Right ventricle myocardium inferior (tissue), 1 donor: ENCODE measurements at regions not wholly inside any gene's neighbourhood (a gene's known extent, or its start where the extent isn't known, plus 50 kb on each side); places are given as distances from the start of the nearest gene placed in this dataset.

Experiments
- ATAC-seq: fragments of 200-7000 bp; cut with Tn5 transposase; one replicate; pipeline ENCODE4 v1.9.1; 2020; ENCODE audit warnings: mild to moderate bottlenecking, moderate library complexity
- DNase-seq: peaks from one replicate; pipeline ENCODE4 v3.0.0; 2021; ENCODE audit errors: missing footprints
- intact Hi-C: fragments of 100-400 bp; cut with DNase I; formaldehyde crosslinking; loops from one replicate; pipeline ENCODE4 v1.11.0; 2022
- donor health status: DM: no; HTN: yes; CAD: no; lungs with severe emphysema.

GRCh38 chr19:5222178-5222577, 118.4 kb downstream of the PTPRS start:
- intact Hi-C loops = no loop called here
- no peak for ATAC-seq
- DNase-seq = no peak

- ATAC-seq (no peak), DNase-seq (no peak)
- intact Hi-C loops = no loop called here
Measured at GRCh38 chr19:5220866-5221265, 119.7 kb downstream of the PTPRS start.

- DNase-seq (no peak), ATAC-seq (no peak)
- intact Hi-C loops = no loop called here
Measured at GRCh38 chr19:5220361-5220760, 120.3 kb downstream of the PTPRS start.

- intact Hi-C loops = no loop called here
- DNase-seq = no peak
- no peak for ATAC-seq
Measured at GRCh38 chr19:5219551-5220304, 120.9 kb downstream of the PTPRS start.

- DNase-seq = no peak
- intact Hi-C loops = no loop called here
Measured at GRCh38 chr19:5218963-5219530, 121.6 kb downstream of the PTPRS start.

GRCh38 chr19:5218255-5218855, 122.3 kb downstream of the PTPRS start:
- intact Hi-C loops = no loop called here
- ATAC-seq (no peak), DNase-seq (no peak)

More at GRCh38 chr19:5218963-5219530, 121.6 kb downstream of the PTPRS start:
- no peak for ATAC-seq

GRCh38 chr19:5217171-5217570, 123.4 kb downstream of the PTPRS start:
- intact Hi-C loops = no loop called here
- no peak for DNase-seq
- ATAC-seq = no peak

GRCh38 chr19:5216141-5216847, 124.3 kb downstream of the PTPRS start:
- intact Hi-C loops = no loop called here
- DNase-seq = no peak
- no peak for ATAC-seq

GRCh38 chr19:5215431-5215830, 125.2 kb downstream of the PTPRS start:
- intact Hi-C loops = no loop called here
- ATAC-seq (no peak), DNase-seq (no peak)

- no peak for ATAC-seq
- intact Hi-C loops = no loop called here
- DNase-seq = no peak
Measured at GRCh38 chr19:5214902-5215301, 125.7 kb downstream of the PTPRS start.

GRCh38 chr19:5214371-5214770, 126.2 kb downstream of the PTPRS start:
- intact Hi-C loops = no loop called here
- DNase-seq (no peak), ATAC-seq (no peak)

GRCh38 chr19:5213667-5214066, 126.9 kb downstream of the PTPRS start:
- intact Hi-C loops = no loop called here
- ATAC-seq (no peak), DNase-seq (no peak)

GRCh38 chr19:5212101-5212500, 128.5 kb downstream of the PTPRS start:
- intact Hi-C loops = no loop called here
- DNase-seq (no peak), ATAC-seq (no peak)

GRCh38 chr19:5211217-5211822, 129.3 kb downstream of the PTPRS start:
- no peak for DNase-seq
- intact Hi-C loops = no loop called here
- no peak for ATAC-seq

GRCh38 chr19:5210556-5210955, 130.1 kb downstream of the PTPRS start:
- DNase-seq = no peak
- ATAC-seq = no peak
- intact Hi-C loops = no loop called here

GRCh38 chr19:5207806-5208205, 132.8 kb downstream of the PTPRS start:
- DNase-seq (no peak), ATAC-seq (no peak)
- intact Hi-C loops = no loop called here

GRCh38 chr19:5206751-5207075, 133.9 kb downstream of the PTPRS start:
- intact Hi-C loops = no loop called here
- DNase-seq (no peak), ATAC-seq (no peak)

GRCh38 chr19:5205937-5206750, 134.5 kb downstream of the PTPRS start:
- intact Hi-C loops = no loop called here
- ATAC-seq (no peak), DNase-seq (no peak)

GRCh38 chr19:5205381-5205780, 135.2 kb downstream of the PTPRS start:
- intact Hi-C loops = no loop called here
- ATAC-seq = no peak
- no peak for DNase-seq
